Liver (tissue), 8 donors: ENCODE measurements at regions not wholly inside any gene's neighbourhood (a gene's known extent, or its start where the extent isn't known, plus 50 kb on each side); places are given as distances from the start of the nearest gene placed in this dataset.

Source experiments
- DNase-seq: peaks from one replicate; pipeline ENCODE4 v3.0.0-alpha.2; 2017; ENCODE audit warnings: low spot score
- H3K27ac ChIP-seq, 2 donors: one replicate each; pipeline ENCODE4 v1.7.0; 2013; ENCODE audit warnings: inconsistent platforms in 2 of 2, low read length in 2 of 2, control low read depth in 1 of 2, low read depth in 1 of 2, mild to moderate bottlenecking in 1 of 2
- H3K27me3 ChIP-seq, 4 donors: one replicate each; pipeline versions ENCODE4 v1.6.1 to v1.7.0; 2013; ENCODE audit warnings: low read length in 3 of 4, inconsistent platforms in 1 of 4, mild to moderate bottlenecking in 1 of 4, moderate library complexity in 1 of 4; ENCODE audit not compliant: control insufficient read depth in 4 of 4, insufficient read depth in 4 of 4
- H3K36me3 ChIP-seq, 4 donors: one replicate each; pipeline versions ENCODE4 v1.6.1 to v1.7.0; 2013; ENCODE audit warnings: low read length in 3 of 4, mild to moderate bottlenecking in 3 of 4, low read depth in 1 of 4, moderate library complexity in 1 of 4; ENCODE audit not compliant: control insufficient read depth in 4 of 4, insufficient read depth in 3 of 4
- H3K4me1 ChIP-seq, 4 donors: one replicate each; pipeline versions ENCODE4 v1.6.1 to v1.7.0; 2013; ENCODE audit warnings: low read length in 3 of 4, mild to moderate bottlenecking in 3 of 4, moderate library complexity in 1 of 4; ENCODE audit not compliant: control insufficient read depth in 4 of 4, insufficient read depth in 4 of 4
- H3K4me3 ChIP-seq, 3 donors: one replicate each; pipeline versions ENCODE4 v1.6.1 to v1.7.0; 2013; ENCODE audit warnings: low read length in 3 of 3, control low read depth in 1 of 3, low read depth in 1 of 3, mild to moderate bottlenecking in 1 of 3
- H3K9ac ChIP-seq, 2 donors: one replicate each; pipeline ENCODE4 v1.7.0; 2013; ENCODE audit warnings: low read length in 2 of 2, mild to moderate bottlenecking in 2 of 2, moderate library complexity in 2 of 2, control low read depth in 1 of 2, low read depth in 1 of 2
- H3K9me3 ChIP-seq, 4 donors: one replicate each; pipeline versions ENCODE4 v1.6.1 to v1.7.0; 2013; ENCODE audit warnings: low read length in 3 of 4; ENCODE audit not compliant: control insufficient read depth in 4 of 4
- CTCF ChIP-seq: fragments of 150-350 bp; IDR thresholded peaks from 2 replicates; pipeline ENCODE4 v1.5.1; 2017; ENCODE audit warnings: improper control_type of control experiment, low read depth, low read length; ENCODE audit not compliant: missing input control
- EGR1 ChIP-seq, 2 donors: IDR thresholded peaks; 2 replicates each; pipeline ENCODE4 v1.6.1; 2016 to 2018; ENCODE audit warnings: antibody characterized with exemption in 2 of 2, low read depth in 2 of 2
- FOXA1 ChIP-seq: IDR thresholded peaks from 2 replicates; pipeline ENCODE4 v1.6.1; 2016; ENCODE audit warnings: antibody characterized with exemption
- FOXA2 ChIP-seq: IDR thresholded peaks from 2 replicates; pipeline ENCODE4 v1.6.1; 2016; ENCODE audit warnings: antibody characterized with exemption
- HNF4A ChIP-seq, 2 donors: conservative IDR thresholded peaks; 2 replicates each; pipeline ENCODE4 v1.6.1; 2016; ENCODE audit warnings: antibody characterized with exemption in 2 of 2, mild to moderate bottlenecking in 2 of 2
- HNF4G ChIP-seq: IDR thresholded peaks from 2 replicates; pipeline ENCODE4 v1.6.1; 2016; ENCODE audit warnings: antibody characterized with exemption
- JUND ChIP-seq, 2 donors: IDR thresholded peaks; 2 replicates each; pipeline ENCODE4 v1.6.1; 2016; ENCODE audit warnings: antibody characterized with exemption in 2 of 2
- NR2F2 ChIP-seq: IDR thresholded peaks from 2 replicates; pipeline ENCODE4 v1.6.1; 2016; ENCODE audit warnings: antibody characterized with exemption
- RAD21 ChIP-seq, 2 donors: IDR thresholded peaks; 2 replicates each; pipeline ENCODE4 v1.6.1; 2016; ENCODE audit warnings: antibody characterized with exemption in 2 of 2, mild to moderate bottlenecking in 2 of 2
- RXRA ChIP-seq, 2 donors: IDR thresholded peaks; 2 replicates each; pipeline ENCODE4 v1.6.1; 2017 to 2018; ENCODE audit warnings: antibody characterized with exemption in 2 of 2, mild to moderate bottlenecking in 1 of 2
- SP1 ChIP-seq: IDR thresholded peaks from 2 replicates; pipeline ENCODE4 v1.6.1; 2018; ENCODE audit warnings: antibody characterized with exemption, mild to moderate bottlenecking
- TAF1 ChIP-seq: conservative IDR thresholded peaks from 2 replicates; pipeline ENCODE4 v1.6.1; 2016; ENCODE audit warnings: antibody characterized with exemption, mild to moderate bottlenecking
- YY1 ChIP-seq: IDR thresholded peaks from 2 replicates; pipeline ENCODE4 v1.6.1; 2016; ENCODE audit warnings: antibody characterized with exemption, mild to moderate bottlenecking
- WGBS: extraction: QIAGEN DNeasy Blood & Tissue Kit; methylation state at CpG from one replicate; pipeline ENCODE4 v1.1.7; 2013; 5-methylcytosine and 5-hydroxymethylcytosine counted together
- TF ChIP-seq, protein P1 (sequence below): IDR thresholded peaks from 2 replicates; pipeline ENCODE4 v1.6.1; 2016; ENCODE audit warnings: antibody characterized with exemption
- TF ChIP-seq, protein P2 (sequence below): IDR thresholded peaks from 2 replicates; pipeline ENCODE4 v1.6.1; 2016; ENCODE audit warnings: antibody characterized with exemption
- TF ChIP-seq, protein P3 (sequence below): IDR thresholded peaks from 2 replicates; pipeline ENCODE4 v1.6.1; 2016; ENCODE audit warnings: antibody characterized with exemption, mild to moderate bottlenecking
- TF ChIP-seq, protein P4 (sequence below): IDR thresholded peaks from 2 replicates; pipeline ENCODE4 v1.6.1; 2016; ENCODE audit warnings: antibody characterized with exemption
- donor health status: healthy.
- donor health status: healthy.
- donor health status: healthy.
- donor health status: healthy.
- donor health status: healthy.

DNA sequence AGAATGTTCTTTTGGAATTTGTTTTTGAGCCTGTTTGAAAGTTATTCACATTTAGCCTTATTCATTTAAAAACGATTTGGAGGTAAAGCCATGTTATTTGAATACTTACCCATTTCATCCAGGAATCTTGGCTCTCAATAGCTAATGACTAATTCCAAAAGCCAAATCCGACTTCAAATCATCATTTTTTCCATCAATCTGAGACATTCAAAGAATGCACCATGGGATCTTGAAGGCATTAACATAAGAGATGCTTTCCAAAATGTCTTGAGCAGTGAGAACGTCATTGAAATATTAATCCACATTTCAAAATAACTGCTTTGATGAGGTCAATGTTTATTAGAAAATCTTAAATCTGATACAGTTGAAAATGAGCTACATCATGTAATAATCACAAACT lies 617.0 kb upstream of the RORB start:
- DNase-seq, result no peak
- no peaks in the 10 kb centered on the region for H3K36me3 ChIP-seq
- H3K9ac ChIP-seq, result no peak overlapping the region
- H3K9me3 ChIP-seq, result peaks cover 0 to 2% (median 0%) of the 10 kb centered on the region in 4 donors
- no peaks in the 10 kb centered on the region for H3K4me1 ChIP-seq
- 72% methylated on average over 3 of the region's 3 CpGs for WGBS
- H3K27me3 ChIP-seq, result no peaks in the 10 kb centered on the region
- no peak overlapping the region for H3K4me3 ChIP-seq
- no peak overlapping the region for H3K27ac ChIP-seq
- TF ChIP-seq RXRA (IDR thresholded peaks at IDR 0.05) (no peak), TAF1 (no peak), HNF4G (no peak), NR2F2 (no peak), JUND (IDR thresholded peaks at IDR 0.05) (no peak), HNF4A (conservative IDR thresholded peaks at IDR 0.05) (no peak), YY1 (no peak), RAD21 (IDR thresholded peaks at IDR 0.05) (no peak), FOXA1 (no peak), EGR1 (IDR thresholded peaks at IDR 0.05; ENCODE audit: low read depth in 2 of 2) (no peak), SP1 (no peak), CTCF (no peak), FOXA2 (no peak)
- TF ChIP-seq, protein P1, sequence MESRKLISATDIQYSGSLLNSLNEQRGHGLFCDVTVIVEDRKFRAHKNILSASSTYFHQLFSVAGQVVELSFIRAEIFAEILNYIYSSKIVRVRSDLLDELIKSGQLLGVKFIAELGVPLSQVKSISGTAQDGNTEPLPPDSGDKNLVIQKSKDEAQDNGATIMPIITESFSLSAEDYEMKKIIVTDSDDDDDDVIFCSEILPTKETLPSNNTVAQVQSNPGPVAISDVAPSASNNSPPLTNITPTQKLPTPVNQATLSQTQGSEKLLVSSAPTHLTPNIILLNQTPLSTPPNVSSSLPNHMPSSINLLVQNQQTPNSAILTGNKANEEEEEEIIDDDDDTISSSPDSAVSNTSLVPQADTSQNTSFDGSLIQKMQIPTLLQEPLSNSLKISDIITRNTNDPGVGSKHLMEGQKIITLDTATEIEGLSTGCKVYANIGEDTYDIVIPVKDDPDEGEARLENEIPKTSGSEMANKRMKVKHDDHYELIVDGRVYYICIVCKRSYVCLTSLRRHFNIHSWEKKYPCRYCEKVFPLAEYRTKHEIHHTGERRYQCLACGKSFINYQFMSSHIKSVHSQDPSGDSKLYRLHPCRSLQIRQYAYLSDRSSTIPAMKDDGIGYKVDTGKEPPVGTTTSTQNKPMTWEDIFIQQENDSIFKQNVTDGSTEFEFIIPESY, result no peak
- TF ChIP-seq, protein P2, sequence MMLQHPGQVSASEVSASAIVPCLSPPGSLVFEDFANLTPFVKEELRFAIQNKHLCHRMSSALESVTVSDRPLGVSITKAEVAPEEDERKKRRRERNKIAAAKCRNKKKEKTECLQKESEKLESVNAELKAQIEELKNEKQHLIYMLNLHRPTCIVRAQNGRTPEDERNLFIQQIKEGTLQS, result no peak
- TF ChIP-seq, protein P3, sequence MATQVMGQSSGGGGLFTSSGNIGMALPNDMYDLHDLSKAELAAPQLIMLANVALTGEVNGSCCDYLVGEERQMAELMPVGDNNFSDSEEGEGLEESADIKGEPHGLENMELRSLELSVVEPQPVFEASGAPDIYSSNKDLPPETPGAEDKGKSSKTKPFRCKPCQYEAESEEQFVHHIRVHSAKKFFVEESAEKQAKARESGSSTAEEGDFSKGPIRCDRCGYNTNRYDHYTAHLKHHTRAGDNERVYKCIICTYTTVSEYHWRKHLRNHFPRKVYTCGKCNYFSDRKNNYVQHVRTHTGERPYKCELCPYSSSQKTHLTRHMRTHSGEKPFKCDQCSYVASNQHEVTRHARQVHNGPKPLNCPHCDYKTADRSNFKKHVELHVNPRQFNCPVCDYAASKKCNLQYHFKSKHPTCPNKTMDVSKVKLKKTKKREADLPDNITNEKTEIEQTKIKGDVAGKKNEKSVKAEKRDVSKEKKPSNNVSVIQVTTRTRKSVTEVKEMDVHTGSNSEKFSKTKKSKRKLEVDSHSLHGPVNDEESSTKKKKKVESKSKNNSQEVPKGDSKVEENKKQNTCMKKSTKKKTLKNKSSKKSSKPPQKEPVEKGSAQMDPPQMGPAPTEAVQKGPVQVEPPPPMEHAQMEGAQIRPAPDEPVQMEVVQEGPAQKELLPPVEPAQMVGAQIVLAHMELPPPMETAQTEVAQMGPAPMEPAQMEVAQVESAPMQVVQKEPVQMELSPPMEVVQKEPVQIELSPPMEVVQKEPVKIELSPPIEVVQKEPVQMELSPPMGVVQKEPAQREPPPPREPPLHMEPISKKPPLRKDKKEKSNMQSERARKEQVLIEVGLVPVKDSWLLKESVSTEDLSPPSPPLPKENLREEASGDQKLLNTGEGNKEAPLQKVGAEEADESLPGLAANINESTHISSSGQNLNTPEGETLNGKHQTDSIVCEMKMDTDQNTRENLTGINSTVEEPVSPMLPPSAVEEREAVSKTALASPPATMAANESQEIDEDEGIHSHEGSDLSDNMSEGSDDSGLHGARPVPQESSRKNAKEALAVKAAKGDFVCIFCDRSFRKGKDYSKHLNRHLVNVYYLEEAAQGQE, result no peak
- TF ChIP-seq, protein P4, sequence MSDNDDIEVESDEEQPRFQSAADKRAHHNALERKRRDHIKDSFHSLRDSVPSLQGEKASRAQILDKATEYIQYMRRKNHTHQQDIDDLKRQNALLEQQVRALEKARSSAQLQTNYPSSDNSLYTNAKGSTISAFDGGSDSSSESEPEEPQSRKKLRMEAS, result no peak

DNA sequence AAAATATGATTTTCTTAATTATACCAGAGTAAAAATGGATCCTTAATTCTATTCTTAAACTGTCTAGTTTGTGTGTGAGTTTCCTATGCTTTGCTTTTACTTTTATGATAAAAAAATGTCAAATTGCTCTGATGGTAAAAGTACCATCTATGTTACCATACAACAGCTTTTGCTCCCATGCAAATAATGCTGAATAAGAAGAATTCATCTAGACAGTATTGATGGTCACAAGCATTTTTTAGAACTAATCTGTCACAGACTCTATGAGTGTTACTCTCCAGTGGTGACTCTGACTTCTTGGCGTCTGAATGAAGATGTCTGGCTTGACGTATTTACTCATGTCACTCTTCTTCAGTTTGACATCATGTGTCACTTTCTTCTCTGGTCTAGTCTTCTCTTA lies 608.1 kb upstream of the RORB start:
- Histone ChIP-seq H3K9me3 (peaks cover 0 to 2% (median 0%) of the 10 kb centered on the region in 4 donors), H3K4me1 (peaks cover 0 to 3% (median 0%) of the 10 kb centered on the region in 4 donors), H3K9ac (no peak overlapping the region), H3K36me3 (peaks cover 0 to 1% (median 0%) of the 10 kb centered on the region in 4 donors), H3K27ac (no peak overlapping the region), H3K27me3 (no peaks in the 10 kb centered on the region), H3K4me3 (no peak overlapping the region)
- 92% methylated on average over 2 of the region's 2 CpGs for WGBS
- no peak for DNase-seq
- TF ChIP-seq JUND (IDR thresholded peaks at IDR 0.05), result no peak
- no peak for TF ChIP-seq HNF4A (conservative IDR thresholded peaks at IDR 0.05)
- no peak for TF ChIP-seq FOXA1
- no peak for TF ChIP-seq SP1
- TF ChIP-seq, protein P1, result no peak
- TF ChIP-seq RXRA (IDR thresholded peaks at IDR 0.05), result no peak
